OCI-LY1 (cell line): ENCODE measurements at regions not wholly inside any gene's neighbourhood (a gene's known extent, or its start where the extent isn't known, plus 50 kb on each side); places are given as distances from the start of the nearest gene placed in this dataset.

ENCODE experiments used
- H2AFZ ChIP-seq: fragments of 200-600 bp; sonication (generic), shearing (Covaris generic); 2 replicates; pipeline ENCODE4 v1.6.0; 2014; ENCODE audit warnings: antibody characterized with exemption, mild to moderate bottlenecking, low read length
- H3F3A ChIP-seq: fragments of 200-600 bp; sonication (generic), shearing (Covaris generic); 2 replicates; pipeline ENCODE4 v1.6.0; 2014; ENCODE audit warnings: mild to moderate bottlenecking, antibody characterized with exemption, low read length, moderate library complexity; ENCODE audit not compliant: insufficient read depth
- H3K27ac ChIP-seq: fragments of 200-600 bp; sonication (generic); 2 replicates; pipeline ENCODE4 v1.5.1; 2014; ENCODE audit warnings: low read length, mixed run types, mild to moderate bottlenecking, low read depth; ENCODE audit not compliant: poor library complexity, severe bottlenecking
- H3K27me3 ChIP-seq: fragments of 200-600 bp; sonication (generic); 2 replicates; pipeline ENCODE4 v1.6.0; 2014; ENCODE audit warnings: antibody characterized with exemption, mild to moderate bottlenecking, low read length, moderate library complexity; ENCODE audit not compliant: insufficient read depth
- H3K36me3 ChIP-seq: fragments of 200-600 bp; sonication (generic); 2 replicates; pipeline ENCODE4 v1.6.1; 2014; ENCODE audit warnings: mild to moderate bottlenecking, antibody characterized with exemption, low read length, moderate library complexity, mixed read lengths; ENCODE audit not compliant: insufficient read depth
- H3K4me1 ChIP-seq: fragments of 200-600 bp; sonication (generic); 2 replicates; pipeline ENCODE4 v1.5.1; 2014; ENCODE audit warnings: mild to moderate bottlenecking, low read length, moderate library complexity; ENCODE audit not compliant: insufficient read depth, severe bottlenecking
- H3K4me2 ChIP-seq: fragments of 200-600 bp; sonication (generic), shearing (Covaris generic); 2 replicates; pipeline ENCODE4 v1.6.1; 2014; ENCODE audit warnings: low read length
- H3K4me3 ChIP-seq: fragments of 200-600 bp; sonication (generic); 2 replicates; pipeline ENCODE4 v1.5.1; 2014; ENCODE audit warnings: low read length, low read depth, mild to moderate bottlenecking, mixed read lengths; ENCODE audit not compliant: poor library complexity, severe bottlenecking
- H3K79me2 ChIP-seq: fragments of 200-600 bp; shearing (Covaris generic); 2 replicates; pipeline ENCODE4 v1.6.1; 2016; ENCODE audit warnings: mixed run types, low read length, mixed read lengths; ENCODE audit not compliant: insufficient read depth
- H3K9ac ChIP-seq: fragments of 200-600 bp; sonication (generic), shearing (Covaris generic); 2 replicates; pipeline ENCODE4 v1.6.1; 2014; ENCODE audit warnings: mild to moderate bottlenecking, low read length, mixed read lengths
- H3K9me2 ChIP-seq: fragments of 200-600 bp; sonication (generic), shearing (Covaris generic); 2 replicates; pipeline ENCODE4 v1.6.1; 2014; ENCODE audit warnings: low read depth, mild to moderate bottlenecking, low read length, mixed read lengths
- H3K9me3 ChIP-seq: fragments of 200-600 bp; shearing (Covaris generic); 2 replicates; pipeline ENCODE4 v1.6.1; 2014; ENCODE audit warnings: low read length, mixed read lengths
- H4K20me1 ChIP-seq: fragments of 200-600 bp; sonication (generic), shearing (Covaris generic); 2 replicates; pipeline ENCODE4 v1.6.0; 2016; ENCODE audit warnings: mild to moderate bottlenecking, low read length; ENCODE audit not compliant: insufficient read depth
- EZH2 ChIP-seq: fragments of 200-600 bp; sonication (generic), shearing (Covaris generic); IDR thresholded peaks from 2 replicates; pipeline ENCODE4 v1.8.0; 2017; ENCODE audit warnings: borderline replicate concordance, mixed run types, mild to moderate bottlenecking, antibody characterized with exemption, low read length, moderate library complexity, mixed read lengths
- TF ChIP-seq, protein P1 (sequence below): fragments of 200-600 bp; sonication (generic), shearing (Covaris generic); IDR thresholded peaks from 2 replicates; pipeline ENCODE4 v1.5.1; 2017; ENCODE audit warnings: mild to moderate bottlenecking, antibody characterized with exemption, low read length, moderate library complexity, mixed read lengths

DNA sequence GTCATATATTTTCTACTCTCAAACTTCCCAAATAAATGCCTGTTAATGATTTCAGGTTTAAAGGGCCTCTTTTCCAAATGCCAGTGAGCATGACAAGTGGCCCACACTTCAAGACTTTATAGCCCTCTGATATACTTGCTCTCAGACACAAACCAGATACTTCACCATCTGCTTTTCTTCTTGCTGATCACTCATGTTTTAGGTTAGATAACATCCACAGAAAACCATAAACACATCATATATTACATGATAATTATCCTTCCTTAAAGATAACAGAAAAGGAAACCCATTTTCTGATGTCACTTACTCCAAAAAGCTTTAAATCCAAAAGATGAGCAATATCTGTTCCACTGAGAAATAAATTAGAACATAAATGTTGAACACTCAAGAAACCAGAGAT, 723.5 kb downstream of the LTN1 start:
- no peaks in the 10 kb centered on the region for H3K9me2 ChIP-seq
- no peaks in the 10 kb centered on the region for H3K36me3 ChIP-seq
- TF ChIP-seq EZH2: no peak
- TF ChIP-seq, protein P1, sequence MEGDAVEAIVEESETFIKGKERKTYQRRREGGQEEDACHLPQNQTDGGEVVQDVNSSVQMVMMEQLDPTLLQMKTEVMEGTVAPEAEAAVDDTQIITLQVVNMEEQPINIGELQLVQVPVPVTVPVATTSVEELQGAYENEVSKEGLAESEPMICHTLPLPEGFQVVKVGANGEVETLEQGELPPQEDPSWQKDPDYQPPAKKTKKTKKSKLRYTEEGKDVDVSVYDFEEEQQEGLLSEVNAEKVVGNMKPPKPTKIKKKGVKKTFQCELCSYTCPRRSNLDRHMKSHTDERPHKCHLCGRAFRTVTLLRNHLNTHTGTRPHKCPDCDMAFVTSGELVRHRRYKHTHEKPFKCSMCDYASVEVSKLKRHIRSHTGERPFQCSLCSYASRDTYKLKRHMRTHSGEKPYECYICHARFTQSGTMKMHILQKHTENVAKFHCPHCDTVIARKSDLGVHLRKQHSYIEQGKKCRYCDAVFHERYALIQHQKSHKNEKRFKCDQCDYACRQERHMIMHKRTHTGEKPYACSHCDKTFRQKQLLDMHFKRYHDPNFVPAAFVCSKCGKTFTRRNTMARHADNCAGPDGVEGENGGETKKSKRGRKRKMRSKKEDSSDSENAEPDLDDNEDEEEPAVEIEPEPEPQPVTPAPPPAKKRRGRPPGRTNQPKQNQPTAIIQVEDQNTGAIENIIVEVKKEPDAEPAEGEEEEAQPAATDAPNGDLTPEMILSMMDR: no peak
- no peaks in the 10 kb centered on the region for H4K20me1 ChIP-seq
- H3K4me1 ChIP-seq: no peaks in the 10 kb centered on the region
- no peak overlapping the region for H2AFZ ChIP-seq
- H3K9ac ChIP-seq: no peak overlapping the region
- no peaks in the 10 kb centered on the region for H3F3A ChIP-seq
- no peaks in the 10 kb centered on the region for H3K9me3 ChIP-seq
- no peak overlapping the region for H3K27ac ChIP-seq
- H3K4me2 ChIP-seq: no peak overlapping the region
- no peaks in the 10 kb centered on the region for H3K79me2 ChIP-seq
- no peaks in the 10 kb centered on the region for H3K27me3 ChIP-seq
- no peak overlapping the region for H3K4me3 ChIP-seq

DNA sequence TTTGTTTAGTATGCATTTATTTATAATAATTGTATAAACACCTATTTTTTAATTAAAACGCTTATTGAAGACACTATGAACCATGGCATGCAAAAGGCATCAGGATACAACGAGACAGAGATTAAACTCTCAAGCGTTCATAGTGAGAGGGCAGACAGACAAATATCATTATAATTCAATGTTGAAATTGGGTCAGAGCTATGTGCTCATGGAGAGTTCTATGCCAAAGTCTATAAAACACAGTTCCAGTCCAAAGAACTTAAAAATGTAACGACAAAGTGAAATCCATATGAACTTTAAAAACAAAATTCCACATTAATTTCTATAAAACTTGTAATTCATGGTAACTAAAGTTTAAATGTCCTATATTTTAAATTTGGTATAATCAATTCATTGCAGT, 724.0 kb downstream of the LTN1 start:
- Histone ChIP-seq H3K4me2 (no peak overlapping the region), H3K4me1 (no peaks in the 10 kb centered on the region), H3K36me3 (no peaks in the 10 kb centered on the region), H4K20me1 (no peaks in the 10 kb centered on the region), H3K4me3 (no peak overlapping the region), H3K9ac (no peak overlapping the region), H2AFZ (no peak overlapping the region), H3K27ac (no peak overlapping the region), H3K9me2 (no peaks in the 10 kb centered on the region), H3K79me2 (no peaks in the 10 kb centered on the region), H3K9me3 (no peaks in the 10 kb centered on the region), H3F3A (no peaks in the 10 kb centered on the region), H3K27me3 (no peaks in the 10 kb centered on the region)
- TF ChIP-seq, protein P1: no peak
- TF ChIP-seq EZH2: no peak

DNA sequence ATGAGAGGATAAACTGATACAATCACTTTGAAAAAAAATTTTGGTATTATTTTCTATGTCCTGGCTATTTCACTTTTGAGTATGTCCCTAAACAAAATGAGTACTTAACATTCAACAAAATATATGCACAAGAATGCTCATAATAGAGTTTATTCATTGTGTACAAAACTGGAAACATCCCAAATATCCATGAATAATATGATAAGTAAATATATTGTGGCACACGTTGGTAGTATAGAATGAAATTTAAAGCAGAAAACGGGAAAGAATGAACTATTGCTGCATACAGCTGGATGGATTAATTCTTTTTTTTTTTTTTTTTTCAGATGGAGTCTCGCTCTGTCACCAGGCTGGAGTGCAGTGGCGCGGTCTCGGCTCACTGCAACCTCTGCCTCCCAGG, 725.2 kb downstream of the LTN1 start:
- Histone ChIP-seq H3K27ac (no peak overlapping the region), H3K9ac (no peak overlapping the region), H2AFZ (no peak overlapping the region), H3K4me3 (no peak overlapping the region), H3K79me2 (no peaks in the 10 kb centered on the region), H3K4me1 (no peaks in the 10 kb centered on the region), H3K36me3 (no peaks in the 10 kb centered on the region), H3F3A (no peaks in the 10 kb centered on the region), H3K9me3 (no peaks in the 10 kb centered on the region), H4K20me1 (no peaks in the 10 kb centered on the region), H3K27me3 (no peaks in the 10 kb centered on the region), H3K4me2 (no peak overlapping the region), H3K9me2 (no peaks in the 10 kb centered on the region)
- TF ChIP-seq, protein P1: no peak
- no peak for TF ChIP-seq EZH2
